ENCODE measurements at regions not wholly inside any gene's neighbourhood (a gene's known extent, or its start where the extent isn't known, plus 50 kb on each side); places are given as distances from the start of the nearest gene placed in this dataset.
A peak's percentile ranks its signal among the peaks of the same experiment; 100 is the strongest.

GRCh38 chr5:17115855-17116254, 101.6 kb upstream of the BASP1 start:
- POLR2A ChIA-PET (ENCODE audit: partially characterized antibody) = no interaction called here
- TF ChIP-seq SP2 (IDR thresholded peaks at IDR 0.05; ENCODE audit: low read length) (no peak), ASH2L (IDR thresholded peaks at IDR 0.05; ENCODE audit: low read length) (no peak), GABPA (IDR thresholded peaks at IDR 0.05; ENCODE audit: borderline replicate concordance, insufficient read depth, low read length) (no peak), HDAC2 (IDR thresholded peaks at IDR 0.05; ENCODE audit: borderline replicate concordance in 1 of 2, low read depth in 2 of 2, low read length in 2 of 2) (no peak), CTBP2 (IDR thresholded peaks at IDR 0.05; ENCODE audit: borderline replicate concordance, insufficient read depth, insufficient read length, low read length) (no peak), KDM1A (IDR thresholded peaks at IDR 0.05; ENCODE audit: borderline replicate concordance, low read length) (no peak), MAFK (IDR thresholded peaks at IDR 0.05; ENCODE audit: low read depth, low read length) (no peak)
- TF ChIP-seq, protein P1, sequence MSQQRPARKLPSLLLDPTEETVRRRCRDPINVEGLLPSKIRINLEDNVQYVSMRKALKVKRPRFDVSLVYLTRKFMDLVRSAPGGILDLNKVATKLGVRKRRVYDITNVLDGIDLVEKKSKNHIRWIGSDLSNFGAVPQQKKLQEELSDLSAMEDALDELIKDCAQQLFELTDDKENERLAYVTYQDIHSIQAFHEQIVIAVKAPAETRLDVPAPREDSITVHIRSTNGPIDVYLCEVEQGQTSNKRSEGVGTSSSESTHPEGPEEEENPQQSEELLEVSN (IDR thresholded peaks at IDR 0.05) = no peak
- Histone ChIP-seq H3K23ac (ENCODE audit: insufficient read length) (no peak overlapping the region), H3K9ac (replicated peaks in 1 of 4; ENCODE audit: extremely low read depth in 1 of 4, low read depth in 3 of 4, low read length in 3 of 4) (no peak overlapping the region), H4K8ac (ENCODE audit: extremely low read depth, insufficient read depth, low read length) (no peak overlapping the region), H4K91ac (replicated peaks; ENCODE audit: insufficient read length, low read length) (no peak overlapping the region), H3K27ac (ENCODE audit: low read depth, low read length) (no peak overlapping the region), H3K4me1 (replicated peaks in 1 of 4; ENCODE audit: control insufficient read depth in 3 of 4, insufficient read depth in 4 of 4, low read length in 3 of 4) (peaks cover 1 to 9% (median 6%) of the 10 kb centered on the region in 4 experiments; a peak in 3 of 7 replicates), H3K36me3 (ENCODE audit: control insufficient read depth in 2 of 4, insufficient read depth in 4 of 4, low read length in 3 of 4) (no peaks in the 10 kb centered on the region), H3K79me2 (ENCODE audit: control insufficient read depth in 1 of 2, insufficient read depth in 2 of 2, low read length in 2 of 2) (no peaks in the 10 kb centered on the region), H3K23me2 (ENCODE audit: low read depth, low read length) (no peaks in the 10 kb centered on the region), H3K18ac (ENCODE audit: extremely low read depth, low read length) (no peak overlapping the region; the same call in 1 of the 2 replicates), H3K4me3 (ENCODE audit: extremely low read depth in 1 of 4, insufficient read depth in 2 of 4, low read depth in 3 of 4, low read length in 4 of 4) (no peak overlapping the region), H3K9me3 (ENCODE audit: insufficient read depth in 2 of 2, low read depth in 1 of 2, low read length in 1 of 2) (no peaks in the 10 kb centered on the region), H4K20me1 (replicated peaks in 1 of 2; ENCODE audit: control insufficient read depth in 1 of 2, insufficient read depth in 2 of 2, low read length in 2 of 2) (no peaks in the 10 kb centered on the region), H2BK5ac (ENCODE audit: low read depth, low read length) (no peak overlapping the region), H2AK5ac (ENCODE audit: low read depth, low read length) (no peak overlapping the region), H3K56ac (replicated peaks; ENCODE audit: insufficient read length, low read depth, low read length) (no peak overlapping the region), H2BK120ac (replicated peaks; ENCODE audit: low read depth, low read length) (no peak overlapping the region), H3K79me1 (ENCODE audit: low read depth, low read length) (no peaks in the 10 kb centered on the region), H3K4me2 (ENCODE audit: insufficient read depth in 1 of 2, low read depth in 2 of 2, low read length in 2 of 2) (peak overlapping the region in 1 of 2 experiments; percentile 13; a peak in 1 of 4 replicates), H3K4ac (replicated peaks; ENCODE audit: insufficient read length, low read depth, low read length) (no peak overlapping the region), H3K27me3 (replicated peaks in 1 of 4; ENCODE audit: control insufficient read depth in 3 of 4, extremely low read depth in 1 of 4, insufficient read depth in 3 of 4, low read length in 3 of 4) (no peaks in the 10 kb centered on the region), H2BK12ac (ENCODE audit: low read depth, low read length) (0 out of 2 replicates have a peak overlapping the region, but pooled peaks have one; percentile 55), H2BK15ac (ENCODE audit: low read length) (peak overlapping the region; percentile 83; the same call in 1 of the 2 replicates), H4K5ac (ENCODE audit: insufficient read length, low read depth, low read length) (no peak overlapping the region), H2BK20ac (ENCODE audit: low read length) (no peak overlapping the region), H3K14ac (ENCODE audit: insufficient read length) (no peak overlapping the region), H2AFZ (ENCODE audit: low read length) (no peak overlapping the region)
- DNase-seq (ENCODE audit: low read depth in 1 of 2, low spot score in 2 of 2) (no peak), FAIRE-seq (no peak)
- 78% methylated on average over 3 of the region's 3 CpGs; no CpG with 5 or more reads in 1 of the 2 experiments for WGBS, 2 experiments (ENCODE audit: extremely low coverage in 1 of 2, insufficient coverage in 1 of 2, insufficient read length in 1 of 2, insufficient replicate concordance in 2 of 2, low coverage in 1 of 2, low lambda C conversion rate in 2 of 2, missing lambda C conversion rate in 1 of 2)
- CTCF ChIA-PET (ENCODE audit: partially characterized antibody) = interaction anchor here (0.7 to 5.3 kb wide), 4 partner anchors 13 to 326 kb away, joined by 3 to 38 read pairs (median 4); no protein-coding TSS in a partner anchor

All from H1 (cell line).